ENCODE measurements at regions not wholly inside any gene's neighbourhood (a gene's known extent, or its start where the extent isn't known, plus 50 kb on each side); places are given as distances from the start of the nearest gene placed in this dataset.
"Not testable (repeated sequence)": the region's sequence is repeated elsewhere in the genome, so short reads cannot be mapped to it uniquely, and the experiment has no call there.

DNA sequence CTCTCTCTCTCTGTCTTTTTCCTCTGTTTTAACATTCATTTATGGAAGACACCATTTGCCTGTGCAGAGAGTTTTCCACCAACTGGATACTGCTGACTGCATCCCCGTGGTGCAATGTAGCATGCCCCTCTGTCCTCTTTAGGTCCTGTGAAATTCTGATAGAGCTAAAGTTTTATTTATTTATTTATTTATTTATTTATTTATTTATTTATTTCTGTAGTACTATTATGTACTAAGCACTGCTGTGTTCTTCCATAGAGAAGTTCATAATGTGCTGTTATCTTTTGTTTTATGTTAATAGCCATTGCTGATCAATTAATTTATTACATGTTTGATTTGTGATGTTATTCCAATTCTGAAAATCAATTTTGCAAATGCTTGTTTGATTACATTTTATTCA, 749.9 kb downstream of the ZBBX start:
- ChIA-PET POLR2A (no interaction called here), CTCF (no interaction called here)
- H3K27me3 ChIP-seq (ENCODE audit: control insufficient read depth, insufficient read depth, low read length) = no peaks in the 10 kb centered on the region
- TF ChIP-seq, protein P1, sequence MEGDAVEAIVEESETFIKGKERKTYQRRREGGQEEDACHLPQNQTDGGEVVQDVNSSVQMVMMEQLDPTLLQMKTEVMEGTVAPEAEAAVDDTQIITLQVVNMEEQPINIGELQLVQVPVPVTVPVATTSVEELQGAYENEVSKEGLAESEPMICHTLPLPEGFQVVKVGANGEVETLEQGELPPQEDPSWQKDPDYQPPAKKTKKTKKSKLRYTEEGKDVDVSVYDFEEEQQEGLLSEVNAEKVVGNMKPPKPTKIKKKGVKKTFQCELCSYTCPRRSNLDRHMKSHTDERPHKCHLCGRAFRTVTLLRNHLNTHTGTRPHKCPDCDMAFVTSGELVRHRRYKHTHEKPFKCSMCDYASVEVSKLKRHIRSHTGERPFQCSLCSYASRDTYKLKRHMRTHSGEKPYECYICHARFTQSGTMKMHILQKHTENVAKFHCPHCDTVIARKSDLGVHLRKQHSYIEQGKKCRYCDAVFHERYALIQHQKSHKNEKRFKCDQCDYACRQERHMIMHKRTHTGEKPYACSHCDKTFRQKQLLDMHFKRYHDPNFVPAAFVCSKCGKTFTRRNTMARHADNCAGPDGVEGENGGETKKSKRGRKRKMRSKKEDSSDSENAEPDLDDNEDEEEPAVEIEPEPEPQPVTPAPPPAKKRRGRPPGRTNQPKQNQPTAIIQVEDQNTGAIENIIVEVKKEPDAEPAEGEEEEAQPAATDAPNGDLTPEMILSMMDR (IDR thresholded peaks at IDR 0.05; ENCODE audit: low read depth, low read length) = no peak
- H3K27ac ChIP-seq (ENCODE audit: low read depth, low read length) = no peak overlapping the region
- DNase-seq (ENCODE audit: low read depth, low spot score) = no peak
- no peak overlapping the region for H3K4me3 ChIP-seq (ENCODE audit: low read depth, low read length)
- no peaks in the 10 kb centered on the region for H3K9me3 ChIP-seq (ENCODE audit: control insufficient read depth, insufficient read depth, low read length)

DNA sequence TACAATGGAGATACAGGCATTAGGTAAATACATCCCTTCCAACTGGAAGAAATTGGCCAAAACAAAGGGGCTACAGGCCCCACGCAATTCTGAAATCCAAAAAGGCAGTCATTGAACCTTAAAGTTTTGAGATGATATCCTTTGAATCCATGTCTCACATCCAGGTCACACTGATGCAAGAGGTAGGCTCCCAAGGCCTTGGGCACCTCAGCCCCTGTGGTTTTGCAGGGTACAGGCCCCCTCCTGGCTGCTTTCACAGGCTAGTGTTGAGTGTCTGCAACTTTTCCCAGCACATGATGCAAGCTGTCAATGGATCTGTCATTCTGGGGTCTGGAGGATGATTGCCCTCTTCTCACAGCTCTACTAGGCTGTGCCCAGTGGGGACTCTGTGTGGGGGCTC, 766.7 kb downstream of the ZBBX start:
- TF ChIP-seq, protein P1 (IDR thresholded peaks at IDR 0.05; ENCODE audit: low read depth, low read length) = no peak
- Histone ChIP-seq H3K27ac (ENCODE audit: low read depth, low read length) (no peak overlapping the region), H3K9me3 (ENCODE audit: control insufficient read depth, insufficient read depth, low read length) (no peaks in the 10 kb centered on the region), H3K27me3 (ENCODE audit: control insufficient read depth, insufficient read depth, low read length) (no peaks in the 10 kb centered on the region), H3K4me3 (ENCODE audit: low read depth, low read length) (no peak overlapping the region)
- CTCF ChIA-PET = no interaction called here
- POLR2A ChIA-PET = no interaction called here
- no peak for DNase-seq (ENCODE audit: low read depth, low spot score)

DNA sequence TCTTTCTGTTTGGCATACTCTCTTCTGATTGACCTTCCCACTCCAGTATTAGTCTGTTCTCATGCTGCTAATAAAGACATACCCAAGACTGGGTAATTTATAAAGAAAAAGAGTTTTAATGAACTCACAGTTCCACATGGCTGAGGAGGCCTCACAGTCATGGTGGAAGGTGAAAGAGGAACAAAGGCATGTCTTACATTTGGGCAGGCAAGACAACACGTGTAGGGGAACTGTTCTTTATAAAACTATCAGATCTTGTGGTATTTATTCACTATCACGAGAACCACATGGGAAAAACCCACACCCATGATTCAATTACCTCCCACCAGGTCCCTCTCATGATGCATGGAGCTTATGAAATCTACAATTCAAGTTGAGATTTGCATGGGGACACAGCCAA, 767.3 kb downstream of the ZBBX start:
- CTCF ChIA-PET; POLR2A ChIA-PET; H3K27ac ChIP-seq (ENCODE audit: low read depth, low read length); H3K9me3 ChIP-seq (ENCODE audit: control insufficient read depth, insufficient read depth, low read length); H3K4me3 ChIP-seq (ENCODE audit: low read depth, low read length); DNase-seq (ENCODE audit: low read depth, low spot score); H3K27me3 ChIP-seq (ENCODE audit: control insufficient read depth, insufficient read depth, low read length): not testable (repeated sequence)

DNA sequence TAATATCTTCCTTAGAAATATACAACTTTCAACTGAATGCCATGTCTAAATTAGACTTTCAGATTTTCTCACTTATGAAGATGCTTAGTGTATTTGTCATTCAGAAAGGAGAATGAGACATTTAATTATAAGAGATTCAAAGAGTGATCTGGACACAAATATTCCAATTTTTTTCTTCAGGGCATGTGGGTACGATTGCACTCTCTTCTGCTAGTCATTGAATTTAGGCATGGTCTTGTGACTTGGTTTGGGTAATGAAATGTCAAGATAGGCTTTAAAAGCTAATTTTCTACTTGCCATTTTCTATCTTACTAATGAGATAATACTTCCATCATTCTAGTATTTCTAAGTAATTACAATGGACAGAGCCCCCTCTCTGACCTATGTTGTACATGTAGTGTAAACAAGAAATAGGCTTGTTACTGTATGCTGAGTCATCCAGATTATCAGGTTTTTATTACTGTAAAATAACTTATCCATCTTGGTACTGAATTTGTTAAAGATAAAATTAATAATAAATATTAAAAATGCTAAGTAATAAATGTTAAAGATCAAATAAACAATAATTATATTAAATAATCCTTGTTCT, 770.8 kb upstream of the BCHE start:
- TF ChIP-seq, protein P1 (IDR thresholded peaks at IDR 0.05; ENCODE audit: low read depth, low read length) = no peak
- POLR2A ChIA-PET = no interaction called here

DNA sequence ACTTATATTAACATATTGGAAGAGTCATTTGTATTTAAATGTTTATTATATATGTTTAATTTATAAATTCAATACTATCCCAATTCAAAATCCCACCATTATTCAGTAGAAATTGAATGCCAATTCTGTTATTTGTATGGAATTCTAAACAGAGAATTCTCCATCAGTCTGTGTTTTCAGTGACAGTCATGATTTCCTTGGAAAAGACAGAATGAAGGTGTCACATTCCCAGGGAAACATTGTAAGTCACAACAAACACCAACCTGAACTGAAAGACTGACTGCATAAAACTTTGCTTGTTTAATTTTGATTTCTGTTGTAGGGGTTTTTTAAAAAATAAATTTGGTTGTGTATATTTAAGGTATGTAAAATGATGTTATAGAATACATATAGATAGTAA, 769.8 kb upstream of the BCHE start:
- no peak overlapping the region for H3K4me3 ChIP-seq (ENCODE audit: low read depth, low read length)
- no peak for DNase-seq (ENCODE audit: low read depth, low spot score)
- POLR2A ChIA-PET = no interaction called here
- no peaks in the 10 kb centered on the region for H3K9me3 ChIP-seq (ENCODE audit: control insufficient read depth, insufficient read depth, low read length)
- H3K27ac ChIP-seq (ENCODE audit: low read depth, low read length) = no peak overlapping the region
- H3K27me3 ChIP-seq (ENCODE audit: control insufficient read depth, insufficient read depth, low read length) = no peaks in the 10 kb centered on the region
- TF ChIP-seq, protein P1 (IDR thresholded peaks at IDR 0.05; ENCODE audit: low read depth, low read length) = no peak
- CTCF ChIA-PET = no interaction called here

More for the DNA sequence above, 770.8 kb upstream of the BCHE start:
- H3K27me3 ChIP-seq (ENCODE audit: control insufficient read depth, insufficient read depth, low read length) = no peaks in the 10 kb centered on the region
- DNase-seq (ENCODE audit: low read depth, low spot score) = no peak
- CTCF ChIA-PET = no interaction called here
- H3K4me3 ChIP-seq (ENCODE audit: low read depth, low read length) = no peak overlapping the region
- no peaks in the 10 kb centered on the region for H3K9me3 ChIP-seq (ENCODE audit: control insufficient read depth, insufficient read depth, low read length)
- H3K27ac ChIP-seq (ENCODE audit: low read depth, low read length) = no peak overlapping the region

DNA sequence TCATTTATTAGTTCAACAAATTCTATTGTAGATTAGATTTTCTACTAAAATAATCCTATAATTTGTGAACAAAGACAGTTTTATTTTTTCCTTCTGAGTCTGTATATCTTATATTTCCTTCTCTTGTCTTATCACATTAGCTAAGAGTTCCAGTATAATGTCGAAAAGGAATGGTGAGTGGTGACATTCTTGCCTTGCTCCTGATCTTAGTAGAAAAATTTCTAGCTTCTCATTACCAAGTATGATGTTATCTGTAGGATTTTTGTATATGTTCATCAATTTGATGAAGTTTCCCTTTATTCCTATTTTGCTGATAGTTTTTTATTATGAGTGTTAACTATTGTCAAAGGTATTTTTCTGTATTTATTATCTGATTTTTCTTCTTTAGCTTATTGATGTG, 756.6 kb upstream of the BCHE start:
- ChIA-PET CTCF (no interaction called here), POLR2A (no interaction called here)
- Histone ChIP-seq H3K27me3 (ENCODE audit: control insufficient read depth, insufficient read depth, low read length) (no peaks in the 10 kb centered on the region), H3K4me3 (ENCODE audit: low read depth, low read length) (no peak overlapping the region), H3K9me3 (ENCODE audit: control insufficient read depth, insufficient read depth, low read length) (no peaks in the 10 kb centered on the region; the same call in 1 of the 2 replicates), H3K27ac (ENCODE audit: low read depth, low read length) (no peak overlapping the region)
- TF ChIP-seq, protein P1 (IDR thresholded peaks at IDR 0.05; ENCODE audit: low read depth, low read length) = no peak
- no peak for DNase-seq (ENCODE audit: low read depth, low spot score)

Measured in AG04450 (cell line).